Neural progenitor cell (in vitro differentiated cells): ENCODE measurements at regions not wholly inside any gene's neighbourhood (a gene's known extent, or its start where the extent isn't known, plus 50 kb on each side); places are given as distances from the start of the nearest gene placed in this dataset.

Experiments used
- CTCF ChIP-seq: fragments of 200-600 bp; sonication (generic); IDR thresholded peaks from 2 replicates; pipeline ENCODE4 v1.5.1; 2017; ENCODE audit warnings: antibody characterized with exemption, mild to moderate bottlenecking
- EZH2 ChIP-seq: fragments of 200-600 bp; sonication (generic); IDR thresholded peaks from 2 replicates; pipeline ENCODE4 v1.6.1; 2017; ENCODE audit warnings: antibody characterized with exemption, mild to moderate bottlenecking, moderate library complexity

DNA sequence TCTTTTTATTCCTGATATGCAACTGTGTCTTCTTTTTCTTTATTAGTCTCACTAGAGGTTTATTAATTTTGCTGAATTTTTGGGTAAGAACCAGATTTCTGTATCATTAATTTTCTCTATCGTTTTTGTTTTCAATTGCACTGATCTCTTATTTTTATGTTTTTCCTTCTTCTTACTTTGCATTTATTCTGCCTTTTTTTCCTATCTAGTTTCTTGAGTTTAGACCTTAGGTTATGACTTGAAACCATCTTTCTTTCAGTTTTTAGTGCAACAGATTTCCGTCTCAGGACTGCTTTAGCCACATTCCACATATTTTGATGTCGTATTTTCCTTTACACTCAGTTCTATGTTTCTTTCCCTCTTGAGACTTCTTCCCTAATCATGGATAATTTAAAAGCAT, 56.6 kb downstream of the IARS1 start:
- TF ChIP-seq CTCF = no peak
- TF ChIP-seq EZH2 = no peak
